RPMI7951 (cell line): ENCODE measurements at regions not wholly inside any gene's neighbourhood (a gene's known extent, or its start where the extent isn't known, plus 50 kb on each side); places are given as distances from the start of the nearest gene placed in this dataset.
A peak's percentile ranks its signal among the peaks of the same experiment; 100 is the strongest.

Source experiments
- DNase-seq: peaks from one replicate; pipeline ENCODE4 v3.0.0-alpha.2; 2012; ENCODE audit warnings: low read depth

GRCh38 chr20:48276021-48276342, 490.7 kb upstream of the SULF2 start:
- no peak for DNase-seq

GRCh38 chr20:48275286-48276020, 490.2 kb upstream of the SULF2 start:
- peak; percentile 66 for DNase-seq

- DNase-seq, result no peak
Measured at GRCh38 chr20:48273843-48274242, 488.6 kb upstream of the SULF2 start.

- DNase-seq, result no peak
Measured at GRCh38 chr20:48270885-48271284, 485.6 kb upstream of the SULF2 start.

- DNase-seq, result no peak
Measured at GRCh38 chr20:48267860-48268633, 482.8 kb upstream of the SULF2 start.

GRCh38 chr20:48266571-48266970, 481.3 kb upstream of the SULF2 start:
- no peak for DNase-seq

- DNase-seq, result no peak
Measured at GRCh38 chr20:48265791-48266190, 480.5 kb upstream of the SULF2 start.

- no peak for DNase-seq
Measured at GRCh38 chr20:48262955-48263354, 477.7 kb upstream of the SULF2 start.

GRCh38 chr20:48262466-48262865, 477.2 kb upstream of the SULF2 start:
- DNase-seq, result no peak

GRCh38 chr20:48261398-48261910, 476.2 kb upstream of the SULF2 start:
- DNase-seq, result no peak

GRCh38 chr20:48260129-48260756, 475.0 kb upstream of the SULF2 start:
- DNase-seq, result peak; percentile 15

- no peak for DNase-seq
Measured at GRCh38 chr20:48259456-48259855, 474.2 kb upstream of the SULF2 start.

- no peak for DNase-seq
Measured at GRCh38 chr20:48257833-48258232, 472.6 kb upstream of the SULF2 start.

GRCh38 chr20:48247961-48248360, 462.7 kb upstream of the SULF2 start:
- DNase-seq, result no peak

GRCh38 chr20:48246061-48246790, 460.9 kb upstream of the SULF2 start:
- no peak for DNase-seq

- DNase-seq, result no peak
Measured at GRCh38 chr20:48242623-48243022, 457.3 kb upstream of the SULF2 start.

GRCh38 chr20:48241482-48241881, 456.2 kb upstream of the SULF2 start:
- no peak for DNase-seq

- no peak for DNase-seq
Measured at GRCh38 chr20:48238781-48239180, 453.5 kb upstream of the SULF2 start.

- peak; percentile 72 for DNase-seq
Measured at GRCh38 chr20:48238326-48238725, 453.0 kb upstream of the SULF2 start.

- DNase-seq, result no peak
Measured at GRCh38 chr20:48236000-48236970, 451.0 kb upstream of the SULF2 start.

GRCh38 chr20:48234951-48235350, 449.7 kb upstream of the SULF2 start:
- DNase-seq, result no peak
